Liver (tissue), 7 donors: ENCODE measurements at regions not wholly inside any gene's neighbourhood (a gene's known extent, or its start where the extent isn't known, plus 50 kb on each side); places are given as distances from the start of the nearest gene placed in this dataset.

Source experiments
- DNase-seq: peaks from one replicate; pipeline ENCODE4 v3.0.0-alpha.2; 2017; ENCODE audit warnings: low spot score
- H3K27ac ChIP-seq, 2 donors: one replicate each; pipeline ENCODE4 v1.7.0; 2013; ENCODE audit warnings: inconsistent platforms in 2 of 2, low read length in 2 of 2, control low read depth in 1 of 2, low read depth in 1 of 2, mild to moderate bottlenecking in 1 of 2
- H3K27me3 ChIP-seq, 4 donors: one replicate each; pipeline versions ENCODE4 v1.6.1 to v1.7.0; 2013; ENCODE audit warnings: low read length in 3 of 4, inconsistent platforms in 1 of 4, mild to moderate bottlenecking in 1 of 4, moderate library complexity in 1 of 4; ENCODE audit not compliant: control insufficient read depth in 4 of 4, insufficient read depth in 4 of 4
- H3K36me3 ChIP-seq, 4 donors: one replicate each; pipeline versions ENCODE4 v1.6.1 to v1.7.0; 2013; ENCODE audit warnings: low read length in 3 of 4, mild to moderate bottlenecking in 3 of 4, low read depth in 1 of 4, moderate library complexity in 1 of 4; ENCODE audit not compliant: control insufficient read depth in 4 of 4, insufficient read depth in 3 of 4
- H3K4me1 ChIP-seq, 4 donors: one replicate each; pipeline versions ENCODE4 v1.6.1 to v1.7.0; 2013; ENCODE audit warnings: low read length in 3 of 4, mild to moderate bottlenecking in 3 of 4, moderate library complexity in 1 of 4; ENCODE audit not compliant: control insufficient read depth in 4 of 4, insufficient read depth in 4 of 4
- H3K4me3 ChIP-seq, 3 donors: one replicate each; pipeline versions ENCODE4 v1.6.1 to v1.7.0; 2013; ENCODE audit warnings: low read length in 3 of 3, control low read depth in 1 of 3, low read depth in 1 of 3, mild to moderate bottlenecking in 1 of 3
- H3K9ac ChIP-seq, 2 donors: one replicate each; pipeline ENCODE4 v1.7.0; 2013; ENCODE audit warnings: low read length in 2 of 2, mild to moderate bottlenecking in 2 of 2, moderate library complexity in 2 of 2, control low read depth in 1 of 2, low read depth in 1 of 2
- H3K9me3 ChIP-seq, 4 donors: one replicate each; pipeline versions ENCODE4 v1.6.1 to v1.7.0; 2013; ENCODE audit warnings: low read length in 3 of 4; ENCODE audit not compliant: control insufficient read depth in 4 of 4
- EGR1 ChIP-seq, 2 donors: IDR thresholded peaks; 2 replicates each; pipeline ENCODE4 v1.6.1; 2016 to 2018; ENCODE audit warnings: antibody characterized with exemption in 2 of 2, low read depth in 2 of 2
- FOXA1 ChIP-seq: IDR thresholded peaks from 2 replicates; pipeline ENCODE4 v1.6.1; 2016; ENCODE audit warnings: antibody characterized with exemption
- FOXA2 ChIP-seq: IDR thresholded peaks from 2 replicates; pipeline ENCODE4 v1.6.1; 2016; ENCODE audit warnings: antibody characterized with exemption
- GABPA ChIP-seq, 2 donors: IDR thresholded peaks in 1 of 2; conservative IDR thresholded peaks in 1 of 2; 2 replicates each; pipeline ENCODE4 v1.6.1; 2016; ENCODE audit warnings: antibody characterized with exemption in 2 of 2, mild to moderate bottlenecking in 1 of 2, moderate library complexity in 1 of 2
- HNF4A ChIP-seq, 2 donors: conservative IDR thresholded peaks; 2 replicates each; pipeline ENCODE4 v1.6.1; 2016; ENCODE audit warnings: antibody characterized with exemption in 2 of 2, mild to moderate bottlenecking in 2 of 2
- HNF4G ChIP-seq: IDR thresholded peaks from 2 replicates; pipeline ENCODE4 v1.6.1; 2016; ENCODE audit warnings: antibody characterized with exemption
- JUND ChIP-seq, 2 donors: IDR thresholded peaks; 2 replicates each; pipeline ENCODE4 v1.6.1; 2016; ENCODE audit warnings: antibody characterized with exemption in 2 of 2
- NR2F2 ChIP-seq: IDR thresholded peaks from 2 replicates; pipeline ENCODE4 v1.6.1; 2016; ENCODE audit warnings: antibody characterized with exemption
- RAD21 ChIP-seq, 2 donors: IDR thresholded peaks; 2 replicates each; pipeline ENCODE4 v1.6.1; 2016; ENCODE audit warnings: antibody characterized with exemption in 2 of 2, mild to moderate bottlenecking in 2 of 2
- RXRA ChIP-seq, 2 donors: IDR thresholded peaks; 2 replicates each; pipeline ENCODE4 v1.6.1; 2017 to 2018; ENCODE audit warnings: antibody characterized with exemption in 2 of 2, mild to moderate bottlenecking in 1 of 2
- SP1 ChIP-seq: IDR thresholded peaks from 2 replicates; pipeline ENCODE4 v1.6.1; 2018; ENCODE audit warnings: antibody characterized with exemption, mild to moderate bottlenecking
- TAF1 ChIP-seq: conservative IDR thresholded peaks from 2 replicates; pipeline ENCODE4 v1.6.1; 2016; ENCODE audit warnings: antibody characterized with exemption, mild to moderate bottlenecking
- YY1 ChIP-seq: IDR thresholded peaks from 2 replicates; pipeline ENCODE4 v1.6.1; 2016; ENCODE audit warnings: antibody characterized with exemption, mild to moderate bottlenecking
- TF ChIP-seq, protein P1 (sequence below): IDR thresholded peaks from 2 replicates; pipeline ENCODE4 v1.6.1; 2016; ENCODE audit warnings: antibody characterized with exemption
- TF ChIP-seq, protein P2 (sequence below): IDR thresholded peaks from 2 replicates; pipeline ENCODE4 v1.6.1; 2016; ENCODE audit warnings: antibody characterized with exemption, mild to moderate bottlenecking
- TF ChIP-seq, protein P3 (sequence below): IDR thresholded peaks from 2 replicates; pipeline ENCODE4 v1.6.1; 2016; ENCODE audit warnings: antibody characterized with exemption
- TF ChIP-seq, protein P4 (sequence below): IDR thresholded peaks from 2 replicates; pipeline ENCODE4 v1.6.1; 2016; ENCODE audit warnings: antibody characterized with exemption
- TF ChIP-seq, protein P5 (sequence below): fragments of 150-350 bp; IDR thresholded peaks from 2 replicates; pipeline ENCODE4 v1.5.1; 2017; ENCODE audit warnings: improper control_type of control experiment, low read depth, low read length; ENCODE audit not compliant: missing input control
- donor health status: healthy.
- donor health status: healthy.
- donor health status: healthy.
- donor health status: healthy.

DNA sequence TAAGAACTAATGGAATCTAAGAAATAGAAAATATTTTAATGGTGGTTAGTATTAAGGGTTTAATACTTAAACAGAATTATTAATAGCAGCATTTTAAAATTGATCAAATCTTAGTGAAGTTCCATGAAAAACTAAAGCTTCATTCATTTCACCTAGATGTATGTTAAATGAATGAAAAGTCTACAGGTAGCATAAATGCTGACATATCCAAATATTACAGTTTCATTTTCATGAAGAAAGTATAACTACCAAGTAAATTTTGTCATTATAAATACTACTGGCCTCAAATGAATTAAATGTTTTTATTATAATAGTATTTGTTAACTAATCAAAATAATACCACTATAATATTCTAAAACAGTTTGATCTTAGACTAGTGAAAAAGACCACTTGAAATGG, 403.3 kb downstream of the LIG4 start:
- no peak overlapping the region for H3K27ac ChIP-seq
- TF ChIP-seq HNF4G, result no peak
- no peak for TF ChIP-seq SP1
- TF ChIP-seq, protein P1, sequence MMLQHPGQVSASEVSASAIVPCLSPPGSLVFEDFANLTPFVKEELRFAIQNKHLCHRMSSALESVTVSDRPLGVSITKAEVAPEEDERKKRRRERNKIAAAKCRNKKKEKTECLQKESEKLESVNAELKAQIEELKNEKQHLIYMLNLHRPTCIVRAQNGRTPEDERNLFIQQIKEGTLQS, result no peak
- TF ChIP-seq RXRA (IDR thresholded peaks at IDR 0.05), result no peak
- TF ChIP-seq FOXA1, result no peak
- no peak for TF ChIP-seq YY1
- no peak for TF ChIP-seq RAD21 (IDR thresholded peaks at IDR 0.05)
- no peak for TF ChIP-seq GABPA (IDR thresholded peaks at IDR 0.05 in 1 of 2, conservative IDR thresholded peaks at IDR 0.05 in 1 of 2)
- TF ChIP-seq, protein P2, sequence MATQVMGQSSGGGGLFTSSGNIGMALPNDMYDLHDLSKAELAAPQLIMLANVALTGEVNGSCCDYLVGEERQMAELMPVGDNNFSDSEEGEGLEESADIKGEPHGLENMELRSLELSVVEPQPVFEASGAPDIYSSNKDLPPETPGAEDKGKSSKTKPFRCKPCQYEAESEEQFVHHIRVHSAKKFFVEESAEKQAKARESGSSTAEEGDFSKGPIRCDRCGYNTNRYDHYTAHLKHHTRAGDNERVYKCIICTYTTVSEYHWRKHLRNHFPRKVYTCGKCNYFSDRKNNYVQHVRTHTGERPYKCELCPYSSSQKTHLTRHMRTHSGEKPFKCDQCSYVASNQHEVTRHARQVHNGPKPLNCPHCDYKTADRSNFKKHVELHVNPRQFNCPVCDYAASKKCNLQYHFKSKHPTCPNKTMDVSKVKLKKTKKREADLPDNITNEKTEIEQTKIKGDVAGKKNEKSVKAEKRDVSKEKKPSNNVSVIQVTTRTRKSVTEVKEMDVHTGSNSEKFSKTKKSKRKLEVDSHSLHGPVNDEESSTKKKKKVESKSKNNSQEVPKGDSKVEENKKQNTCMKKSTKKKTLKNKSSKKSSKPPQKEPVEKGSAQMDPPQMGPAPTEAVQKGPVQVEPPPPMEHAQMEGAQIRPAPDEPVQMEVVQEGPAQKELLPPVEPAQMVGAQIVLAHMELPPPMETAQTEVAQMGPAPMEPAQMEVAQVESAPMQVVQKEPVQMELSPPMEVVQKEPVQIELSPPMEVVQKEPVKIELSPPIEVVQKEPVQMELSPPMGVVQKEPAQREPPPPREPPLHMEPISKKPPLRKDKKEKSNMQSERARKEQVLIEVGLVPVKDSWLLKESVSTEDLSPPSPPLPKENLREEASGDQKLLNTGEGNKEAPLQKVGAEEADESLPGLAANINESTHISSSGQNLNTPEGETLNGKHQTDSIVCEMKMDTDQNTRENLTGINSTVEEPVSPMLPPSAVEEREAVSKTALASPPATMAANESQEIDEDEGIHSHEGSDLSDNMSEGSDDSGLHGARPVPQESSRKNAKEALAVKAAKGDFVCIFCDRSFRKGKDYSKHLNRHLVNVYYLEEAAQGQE, result no peak
- TF ChIP-seq, protein P3, sequence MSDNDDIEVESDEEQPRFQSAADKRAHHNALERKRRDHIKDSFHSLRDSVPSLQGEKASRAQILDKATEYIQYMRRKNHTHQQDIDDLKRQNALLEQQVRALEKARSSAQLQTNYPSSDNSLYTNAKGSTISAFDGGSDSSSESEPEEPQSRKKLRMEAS, result no peak
- TF ChIP-seq NR2F2, result no peak
- TF ChIP-seq EGR1 (IDR thresholded peaks at IDR 0.05; ENCODE audit: low read depth in 2 of 2), result no peak
- TF ChIP-seq HNF4A (conservative IDR thresholded peaks at IDR 0.05), result no peak
- TF ChIP-seq, protein P4, sequence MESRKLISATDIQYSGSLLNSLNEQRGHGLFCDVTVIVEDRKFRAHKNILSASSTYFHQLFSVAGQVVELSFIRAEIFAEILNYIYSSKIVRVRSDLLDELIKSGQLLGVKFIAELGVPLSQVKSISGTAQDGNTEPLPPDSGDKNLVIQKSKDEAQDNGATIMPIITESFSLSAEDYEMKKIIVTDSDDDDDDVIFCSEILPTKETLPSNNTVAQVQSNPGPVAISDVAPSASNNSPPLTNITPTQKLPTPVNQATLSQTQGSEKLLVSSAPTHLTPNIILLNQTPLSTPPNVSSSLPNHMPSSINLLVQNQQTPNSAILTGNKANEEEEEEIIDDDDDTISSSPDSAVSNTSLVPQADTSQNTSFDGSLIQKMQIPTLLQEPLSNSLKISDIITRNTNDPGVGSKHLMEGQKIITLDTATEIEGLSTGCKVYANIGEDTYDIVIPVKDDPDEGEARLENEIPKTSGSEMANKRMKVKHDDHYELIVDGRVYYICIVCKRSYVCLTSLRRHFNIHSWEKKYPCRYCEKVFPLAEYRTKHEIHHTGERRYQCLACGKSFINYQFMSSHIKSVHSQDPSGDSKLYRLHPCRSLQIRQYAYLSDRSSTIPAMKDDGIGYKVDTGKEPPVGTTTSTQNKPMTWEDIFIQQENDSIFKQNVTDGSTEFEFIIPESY, result no peak
- TF ChIP-seq, protein P5, sequence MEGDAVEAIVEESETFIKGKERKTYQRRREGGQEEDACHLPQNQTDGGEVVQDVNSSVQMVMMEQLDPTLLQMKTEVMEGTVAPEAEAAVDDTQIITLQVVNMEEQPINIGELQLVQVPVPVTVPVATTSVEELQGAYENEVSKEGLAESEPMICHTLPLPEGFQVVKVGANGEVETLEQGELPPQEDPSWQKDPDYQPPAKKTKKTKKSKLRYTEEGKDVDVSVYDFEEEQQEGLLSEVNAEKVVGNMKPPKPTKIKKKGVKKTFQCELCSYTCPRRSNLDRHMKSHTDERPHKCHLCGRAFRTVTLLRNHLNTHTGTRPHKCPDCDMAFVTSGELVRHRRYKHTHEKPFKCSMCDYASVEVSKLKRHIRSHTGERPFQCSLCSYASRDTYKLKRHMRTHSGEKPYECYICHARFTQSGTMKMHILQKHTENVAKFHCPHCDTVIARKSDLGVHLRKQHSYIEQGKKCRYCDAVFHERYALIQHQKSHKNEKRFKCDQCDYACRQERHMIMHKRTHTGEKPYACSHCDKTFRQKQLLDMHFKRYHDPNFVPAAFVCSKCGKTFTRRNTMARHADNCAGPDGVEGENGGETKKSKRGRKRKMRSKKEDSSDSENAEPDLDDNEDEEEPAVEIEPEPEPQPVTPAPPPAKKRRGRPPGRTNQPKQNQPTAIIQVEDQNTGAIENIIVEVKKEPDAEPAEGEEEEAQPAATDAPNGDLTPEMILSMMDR, result no peak
- no peak for TF ChIP-seq FOXA2
- no peak for TF ChIP-seq TAF1
- TF ChIP-seq JUND (IDR thresholded peaks at IDR 0.05), result no peak

More for the DNA sequence above, 403.3 kb downstream of the LIG4 start:
- DNase-seq, result no peak
- Histone ChIP-seq H3K4me3 (no peak overlapping the region), H3K36me3 (no peaks in the 10 kb centered on the region), H3K27me3 (no peaks in the 10 kb centered on the region), H3K4me1 (no peaks in the 10 kb centered on the region), H3K9me3 (no peaks in the 10 kb centered on the region), H3K9ac (no peak overlapping the region)
